H1 (cell line): ENCODE measurements at regions not wholly inside any gene's neighbourhood (a gene's known extent, or its start where the extent isn't known, plus 50 kb on each side); places are given as distances from the start of the nearest gene placed in this dataset.

ENCODE experiments used
- CTCF ChIP-seq, 3 experiments: IDR thresholded peaks; 1 replicate in 2 of 3; 2 replicates in 1 of 3; pipeline versions ENCODE4 v1.5.1 to v1.6.1; 2011; ENCODE audit warnings: low read length in 3 of 3, mild to moderate bottlenecking in 3 of 3, inconsistent platforms in 2 of 3, low read depth in 1 of 3, moderate library complexity in 1 of 3; ENCODE audit not compliant: insufficient read depth in 1 of 3; ENCODE audit errors: control extremely low read depth in 1 of 3
- EGR1 ChIP-seq: IDR thresholded peaks from 2 replicates; pipeline ENCODE4 v1.6.1; 2011; ENCODE audit warnings: low read depth, low read length, borderline replicate concordance
- EP300 ChIP-seq, 2 experiments: IDR thresholded peaks; 1 replicate in 1 of 2; 2 replicates in 1 of 2; pipeline ENCODE4 v1.6.1; 2011 to 2012; ENCODE audit warnings: low read depth in 2 of 2, low read length in 2 of 2, mild to moderate bottlenecking in 2 of 2, borderline replicate concordance in 1 of 2, inconsistent platforms in 1 of 2, moderate library complexity in 1 of 2
- EZH2 ChIP-seq: fragments of 200-600 bp; sonication (generic); IDR thresholded peaks from 2 replicates; pipeline ENCODE4 v1.7.1; 2012; ENCODE audit warnings: low read depth, mild to moderate bottlenecking, moderate library complexity, low read length, inconsistent platforms; ENCODE audit not compliant: severe bottlenecking
- HDAC2 ChIP-seq, 2 experiments: fragments of 300-600 bp in 1 of 2; sonication (generic) in 1 of 2; IDR thresholded peaks; 2 replicates each; pipeline ENCODE4 v1.6.1; 2011 to 2012; ENCODE audit warnings: low read depth in 2 of 2, low read length in 2 of 2, mild to moderate bottlenecking in 2 of 2, moderate library complexity in 2 of 2, borderline replicate concordance in 1 of 2, inconsistent platforms in 1 of 2
- NRF1 ChIP-seq: IDR thresholded peaks from 2 replicates; pipeline ENCODE4 v1.6.1; 2011; ENCODE audit warnings: mild to moderate bottlenecking, low read depth, low read length, improper control_type of control experiment
- POLR2A ChIP-seq, 2 experiments: IDR thresholded peaks; 1 replicate in 1 of 2; 2 replicates in 1 of 2; pipeline ENCODE4 v1.6.1; 2011; ENCODE audit warnings: low read depth in 2 of 2, low read length in 2 of 2, mild to moderate bottlenecking in 2 of 2; ENCODE audit errors: control extremely low read depth in 1 of 2
- POLR2AphosphoS5 ChIP-seq: IDR thresholded peaks from 2 replicates; pipeline ENCODE4 v1.6.1; 2011; ENCODE audit warnings: low read depth, low read length
- RAD21 ChIP-seq, 2 experiments: IDR thresholded peaks in 1 of 2; conservative IDR thresholded peaks in 1 of 2; 2 replicates each; pipeline ENCODE4 v1.6.1; 2011; ENCODE audit warnings: low read depth in 2 of 2, low read length in 2 of 2, improper control_type of control experiment in 1 of 2, inconsistent platforms in 1 of 2, mild to moderate bottlenecking in 1 of 2, moderate library complexity in 1 of 2
- RNF2 ChIP-seq: fragments of 200-900, 300-1000 bp; sonication (generic); IDR thresholded peaks from 2 replicates; pipeline ENCODE4 v1.7.1; 2016; ENCODE audit warnings: borderline replicate concordance, low read depth, mild to moderate bottlenecking, antibody characterized with exemption, low read length; ENCODE audit not compliant: poor library complexity, severe bottlenecking; ENCODE audit errors: missing control alignments
- SP1 ChIP-seq: IDR thresholded peaks from 2 replicates; pipeline ENCODE4 v1.6.1; 2011; ENCODE audit warnings: low read depth, low read length
- SP2 ChIP-seq: IDR thresholded peaks from 2 replicates; pipeline ENCODE4 v1.6.1; 2012; ENCODE audit warnings: mild to moderate bottlenecking, low read length, inconsistent platforms
- SRF ChIP-seq: IDR thresholded peaks from 2 replicates; pipeline ENCODE4 v1.6.1; 2011; ENCODE audit warnings: mild to moderate bottlenecking, low read depth, low read length, moderate library complexity
- YY1 ChIP-seq: IDR thresholded peaks from 2 replicates; pipeline ENCODE4 v1.6.1; 2011; ENCODE audit warnings: low read depth, mild to moderate bottlenecking, low read length

- no peak for TF ChIP-seq CTCF (IDR thresholded peaks at IDR 0.05; ENCODE audit: control extremely low read depth in 1 of 3, insufficient read depth in 1 of 3, low read depth in 1 of 3, low read length in 3 of 3)
- no peak for TF ChIP-seq SP1
- TF ChIP-seq EZH2: no peak
- no peak for TF ChIP-seq NRF1
- no peak for TF ChIP-seq POLR2A (IDR thresholded peaks at IDR 0.05; ENCODE audit: control extremely low read depth in 1 of 2, low read depth in 2 of 2, low read length in 2 of 2)
- no peak for TF ChIP-seq EGR1
- no peak for TF ChIP-seq HDAC2 (IDR thresholded peaks at IDR 0.05; ENCODE audit: borderline replicate concordance in 1 of 2, low read depth in 2 of 2, low read length in 2 of 2)
- no peak for TF ChIP-seq RAD21 (IDR thresholded peaks at IDR 0.05 in 1 of 2, conservative IDR thresholded peaks at IDR 0.05 in 1 of 2; ENCODE audit: low read depth in 2 of 2, low read length in 2 of 2)
- no peak for TF ChIP-seq SRF
- no peak for TF ChIP-seq RNF2
- TF ChIP-seq SP2: no peak
- TF ChIP-seq POLR2AphosphoS5: no peak
- TF ChIP-seq EP300 (IDR thresholded peaks at IDR 0.05; ENCODE audit: borderline replicate concordance in 1 of 2, low read depth in 2 of 2, low read length in 2 of 2): no peak
- no peak for TF ChIP-seq YY1
Measured at GRCh38 chr11:44389963-44390605, 80.1 kb upstream of the ALX4 start.
